H9 (cell line): ENCODE measurements at regions not wholly inside any gene's neighbourhood (a gene's known extent, or its start where the extent isn't known, plus 50 kb on each side); places are given as distances from the start of the nearest gene placed in this dataset.

Experiments used
- DNase-seq: peaks from one replicate; pipeline ENCODE4 v3.0.0-alpha.2; 2017
- H2AFZ ChIP-seq: one replicate; pipeline ENCODE4 v1.6.1; 2013; ENCODE audit warnings: mild to moderate bottlenecking, low read length, control low read depth, moderate library complexity
- H2AK5ac ChIP-seq: 2 replicates; pipeline ENCODE4 v1.6.1; 2013; ENCODE audit warnings: low read length, control low read depth, mixed read lengths; ENCODE audit not compliant: insufficient read length
- H2BK120ac ChIP-seq: one replicate; pipeline ENCODE4 v1.6.1; 2013; ENCODE audit warnings: low read depth, mild to moderate bottlenecking, low read length, control low read depth, inconsistent platforms; ENCODE audit not compliant: poor library complexity, severe bottlenecking
- H2BK12ac ChIP-seq: 2 replicates; pipeline ENCODE4 v1.6.1; 2013; ENCODE audit warnings: low read length, control low read depth, mixed read lengths, low read depth; ENCODE audit not compliant: insufficient read length
- H2BK15ac ChIP-seq: 2 replicates; pipeline ENCODE4 v1.6.1; 2013; ENCODE audit warnings: low read depth, low read length, control low read depth
- H2BK20ac ChIP-seq: one replicate; pipeline ENCODE4 v1.6.1; 2013; ENCODE audit warnings: low read depth, mild to moderate bottlenecking, low read length, control low read depth, inconsistent platforms; ENCODE audit not compliant: poor library complexity, severe bottlenecking
- H2BK5ac ChIP-seq: 2 replicates; pipeline ENCODE4 v1.6.1; 2013; ENCODE audit warnings: low read length, control low read depth, mixed read lengths; ENCODE audit not compliant: insufficient read length
- H3K14ac ChIP-seq: 2 replicates; pipeline ENCODE4 v1.6.1; 2013; ENCODE audit warnings: low read length, control low read depth; ENCODE audit not compliant: insufficient read depth
- H3K18ac ChIP-seq: 2 replicates; pipeline ENCODE4 v1.6.1; 2013; ENCODE audit warnings: low read depth, mild to moderate bottlenecking, mixed read lengths, low read length, control low read depth; ENCODE audit not compliant: insufficient read length
- H3K23ac ChIP-seq: 2 replicates; pipeline ENCODE4 v1.6.1; 2013; ENCODE audit warnings: low read length, control low read depth, mixed read lengths, low read depth; ENCODE audit not compliant: insufficient read length
- H3K23me2 ChIP-seq: 2 replicates; pipeline ENCODE4 v1.6.1; 2013; ENCODE audit warnings: low read depth, mild to moderate bottlenecking, mixed read lengths, low read length, control low read depth; ENCODE audit not compliant: insufficient read length, poor library complexity, severe bottlenecking
- H3K27ac ChIP-seq: 2 replicates; pipeline ENCODE4 v1.5.1; 2013; ENCODE audit warnings: low read length, control low read depth, mixed read lengths, low read depth; ENCODE audit not compliant: insufficient read length
- H3K27me3 ChIP-seq: 2 replicates; pipeline ENCODE4 v1.6.1; 2013; ENCODE audit warnings: low read length, control low read depth, inconsistent platforms; ENCODE audit not compliant: insufficient read depth
- H3K4ac ChIP-seq: 2 replicates; pipeline ENCODE4 v1.6.1; 2013; ENCODE audit warnings: low read depth, mild to moderate bottlenecking, control low read depth, inconsistent platforms, low read length, moderate library complexity
- H3K4me1 ChIP-seq: 2 replicates; pipeline ENCODE4 v1.6.1; 2013; ENCODE audit warnings: low read length, control low read depth, inconsistent platforms; ENCODE audit not compliant: insufficient read depth
- H3K4me2 ChIP-seq: 2 replicates; pipeline ENCODE4 v1.6.1; 2013; ENCODE audit warnings: low read length, control low read depth, mixed read lengths; ENCODE audit not compliant: insufficient read length, insufficient read depth
- H3K56ac ChIP-seq: 2 replicates; pipeline ENCODE4 v1.6.1; 2013; ENCODE audit warnings: low read depth, mild to moderate bottlenecking, mixed read lengths, low read length, control low read depth; ENCODE audit not compliant: insufficient read length
- H3K79me1 ChIP-seq: 2 replicates; pipeline ENCODE4 v1.6.1; 2013; ENCODE audit warnings: low read depth, mild to moderate bottlenecking, moderate library complexity, low read length, control low read depth, inconsistent platforms; ENCODE audit not compliant: insufficient read depth, poor library complexity, severe bottlenecking
- H3K79me2 ChIP-seq: 2 replicates; pipeline ENCODE4 v1.6.1; 2013; ENCODE audit warnings: low read length, control low read depth, inconsistent platforms; ENCODE audit not compliant: insufficient read depth
- H3K9ac ChIP-seq: 2 replicates; pipeline ENCODE4 v1.6.1; 2013; ENCODE audit warnings: low read length, control low read depth, mixed read lengths; ENCODE audit not compliant: insufficient read length; ENCODE audit errors: extremely low read depth
- H3K9me3 ChIP-seq: one replicate; pipeline ENCODE4 v1.6.1; 2013; ENCODE audit warnings: low read depth, low read length, inconsistent platforms; ENCODE audit not compliant: control insufficient read depth
- H3T11ph ChIP-seq: one replicate; pipeline ENCODE4 v1.6.1; 2013; ENCODE audit warnings: mild to moderate bottlenecking, low read length, control low read depth, inconsistent platforms
- H4K20me1 ChIP-seq: one replicate; pipeline ENCODE4 v1.6.1; 2013; ENCODE audit not compliant: control insufficient read depth, insufficient read length, insufficient read depth
- H4K5ac ChIP-seq: 2 replicates; pipeline ENCODE4 v1.6.1; 2013; ENCODE audit warnings: low read depth, mild to moderate bottlenecking, mixed read lengths, low read length, control low read depth; ENCODE audit not compliant: insufficient read length
- H4K8ac ChIP-seq: replicated peaks from 2 replicates; pipeline ENCODE4 v1.6.1; 2013; ENCODE audit warnings: low read length, control low read depth, mixed read lengths, low read depth; ENCODE audit not compliant: insufficient read length
- H4K91ac ChIP-seq: 2 replicates; pipeline ENCODE4 v1.6.1; 2013; ENCODE audit warnings: low read depth, mild to moderate bottlenecking, moderate library complexity, mixed read lengths, low read length, control low read depth; ENCODE audit not compliant: insufficient read length
- H3K27ac Mint-ChIP-seq, 3 experiments: 2 replicates in 2 of 3; 3 replicates in 1 of 3; pipeline ENCODE4 v1.8.0; 2020 to 2021; ENCODE audit warnings: mixed read lengths in 3 of 3, mild to moderate bottlenecking in 1 of 3, moderate library complexity in 1 of 3
- H3K27me3 Mint-ChIP-seq: 2 replicates; pipeline ENCODE4 v1.8.0; 2021; ENCODE audit warnings: low read depth, mild to moderate bottlenecking, moderate library complexity, mixed read lengths
- H3K36me3 Mint-ChIP-seq, 3 experiments: 2 replicates in 2 of 3; 3 replicates in 1 of 3; pipeline ENCODE4 v1.8.0; 2020 to 2021; ENCODE audit warnings: low read depth in 3 of 3, mixed read lengths in 3 of 3; ENCODE audit not compliant: insufficient read depth in 1 of 3
- H3K4me1 Mint-ChIP-seq, 2 experiments: 2 replicates each; pipeline ENCODE4 v1.8.0; 2020; ENCODE audit warnings: mixed read lengths in 2 of 2
- H3K4me3 Mint-ChIP-seq, 2 experiments: 2 replicates in 1 of 2; 3 replicates in 1 of 2; pipeline ENCODE4 v1.8.0; 2020 to 2021; ENCODE audit warnings: mild to moderate bottlenecking in 2 of 2, mixed read lengths in 2 of 2, moderate library complexity in 1 of 2
- H3K9me3 Mint-ChIP-seq, 2 experiments: 2 replicates in 1 of 2; 3 replicates in 1 of 2; pipeline ENCODE4 v1.8.0; 2020; ENCODE audit warnings: mild to moderate bottlenecking in 2 of 2, mixed read lengths in 2 of 2, moderate library complexity in 1 of 2
- WGBS: extraction: QIAGEN DNeasy Blood & Tissue Kit; methylation state at CpG from one replicate; pipeline ENCODE4 v1.1.7; 2013; ENCODE audit warnings: missing lambda C conversion rate, low lambda C conversion rate, mixed read lengths; ENCODE audit not compliant: insufficient read length; ENCODE audit errors: extremely low coverage; 5-methylcytosine and 5-hydroxymethylcytosine counted together
- TF ChIP-seq, protein P1 (sequence below): fragments of 200-600 bp; sonication (generic); conservative IDR thresholded peaks from 3 replicates; pipeline ENCODE4 v1.8.0; 2021; ENCODE audit warnings: antibody characterized with exemption, mild to moderate bottlenecking

- Histone ChIP-seq H2BK12ac (no peak overlapping the region), H3K14ac (no peak overlapping the region), H3K9ac (no peak overlapping the region), H3K27ac (no peak overlapping the region), H2BK20ac (no peak overlapping the region), H4K8ac (no peak overlapping the region), H3K23me2 (no peaks in the 10 kb centered on the region), H4K20me1 (no peaks in the 10 kb centered on the region), H3K4me1 (peaks cover 2% of the 10 kb centered on the region; the same call in 1 of the 2 replicates), H3K79me2 (no peaks in the 10 kb centered on the region), H3K56ac (no peak overlapping the region), H3K18ac (no peak overlapping the region), H3T11ph (no peak overlapping the region), H3K4ac (no peak overlapping the region), H2BK5ac (no peak overlapping the region), H3K4me2 (no peak overlapping the region), H3K27me3 (no peaks in the 10 kb centered on the region), H2BK120ac (no peak overlapping the region), H3K79me1 (no peaks in the 10 kb centered on the region), H2BK15ac (no peak overlapping the region), H3K23ac (no peak overlapping the region), H4K5ac (no peak overlapping the region), H3K9me3 (no peaks in the 10 kb centered on the region), H2AFZ (no peak overlapping the region), H2AK5ac (no peak overlapping the region), H4K91ac (no peak overlapping the region)
- Mint-ChIP-seq H3K4me1 (peaks cover 27 to 28% of the 10 kb centered on the region in 2 experiments), H3K27me3 (no peaks in the 10 kb centered on the region; the same call in 1 of the 2 replicates), H3K9me3 (no peaks in the 10 kb centered on the region), H3K36me3 (no peaks in the 10 kb centered on the region), H3K4me3 (no peak overlapping the region), H3K27ac (no peak overlapping the region)
- DNase-seq = no peak
- no CpG with 5 or more reads among the region's 3 CpGs for WGBS
- TF ChIP-seq, protein P1, sequence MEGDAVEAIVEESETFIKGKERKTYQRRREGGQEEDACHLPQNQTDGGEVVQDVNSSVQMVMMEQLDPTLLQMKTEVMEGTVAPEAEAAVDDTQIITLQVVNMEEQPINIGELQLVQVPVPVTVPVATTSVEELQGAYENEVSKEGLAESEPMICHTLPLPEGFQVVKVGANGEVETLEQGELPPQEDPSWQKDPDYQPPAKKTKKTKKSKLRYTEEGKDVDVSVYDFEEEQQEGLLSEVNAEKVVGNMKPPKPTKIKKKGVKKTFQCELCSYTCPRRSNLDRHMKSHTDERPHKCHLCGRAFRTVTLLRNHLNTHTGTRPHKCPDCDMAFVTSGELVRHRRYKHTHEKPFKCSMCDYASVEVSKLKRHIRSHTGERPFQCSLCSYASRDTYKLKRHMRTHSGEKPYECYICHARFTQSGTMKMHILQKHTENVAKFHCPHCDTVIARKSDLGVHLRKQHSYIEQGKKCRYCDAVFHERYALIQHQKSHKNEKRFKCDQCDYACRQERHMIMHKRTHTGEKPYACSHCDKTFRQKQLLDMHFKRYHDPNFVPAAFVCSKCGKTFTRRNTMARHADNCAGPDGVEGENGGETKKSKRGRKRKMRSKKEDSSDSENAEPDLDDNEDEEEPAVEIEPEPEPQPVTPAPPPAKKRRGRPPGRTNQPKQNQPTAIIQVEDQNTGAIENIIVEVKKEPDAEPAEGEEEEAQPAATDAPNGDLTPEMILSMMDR = no peak
Measured at GRCh38 chr6:78583079-78583478, 284.3 kb upstream of the IRAK1BP1 start.
